Liver (tissue), 8 donors: ENCODE measurements at regions not wholly inside any gene's neighbourhood (a gene's known extent, or its start where the extent isn't known, plus 50 kb on each side); places are given as distances from the start of the nearest gene placed in this dataset.

Experiments
- DNase-seq: peaks from one replicate; pipeline ENCODE4 v3.0.0-alpha.2; 2017; ENCODE audit warnings: low spot score
- H3K27ac ChIP-seq, 2 donors: one replicate each; pipeline ENCODE4 v1.7.0; 2013; ENCODE audit warnings: inconsistent platforms in 2 of 2, low read length in 2 of 2, control low read depth in 1 of 2, low read depth in 1 of 2, mild to moderate bottlenecking in 1 of 2
- H3K27me3 ChIP-seq, 4 donors: one replicate each; pipeline versions ENCODE4 v1.6.1 to v1.7.0; 2013; ENCODE audit warnings: low read length in 3 of 4, inconsistent platforms in 1 of 4, mild to moderate bottlenecking in 1 of 4, moderate library complexity in 1 of 4; ENCODE audit not compliant: control insufficient read depth in 4 of 4, insufficient read depth in 4 of 4
- H3K36me3 ChIP-seq, 4 donors: one replicate each; pipeline versions ENCODE4 v1.6.1 to v1.7.0; 2013; ENCODE audit warnings: low read length in 3 of 4, mild to moderate bottlenecking in 3 of 4, low read depth in 1 of 4, moderate library complexity in 1 of 4; ENCODE audit not compliant: control insufficient read depth in 4 of 4, insufficient read depth in 3 of 4
- H3K4me1 ChIP-seq, 4 donors: one replicate each; pipeline versions ENCODE4 v1.6.1 to v1.7.0; 2013; ENCODE audit warnings: low read length in 3 of 4, mild to moderate bottlenecking in 3 of 4, moderate library complexity in 1 of 4; ENCODE audit not compliant: control insufficient read depth in 4 of 4, insufficient read depth in 4 of 4
- H3K4me3 ChIP-seq, 3 donors: one replicate each; pipeline versions ENCODE4 v1.6.1 to v1.7.0; 2013; ENCODE audit warnings: low read length in 3 of 3, control low read depth in 1 of 3, low read depth in 1 of 3, mild to moderate bottlenecking in 1 of 3
- H3K9ac ChIP-seq, 2 donors: one replicate each; pipeline ENCODE4 v1.7.0; 2013; ENCODE audit warnings: low read length in 2 of 2, mild to moderate bottlenecking in 2 of 2, moderate library complexity in 2 of 2, control low read depth in 1 of 2, low read depth in 1 of 2
- H3K9me3 ChIP-seq, 4 donors: one replicate each; pipeline versions ENCODE4 v1.6.1 to v1.7.0; 2013; ENCODE audit warnings: low read length in 3 of 4; ENCODE audit not compliant: control insufficient read depth in 4 of 4
- EGR1 ChIP-seq, 2 donors: IDR thresholded peaks; 2 replicates each; pipeline ENCODE4 v1.6.1; 2016 to 2018; ENCODE audit warnings: antibody characterized with exemption in 2 of 2, low read depth in 2 of 2
- FOXA1 ChIP-seq: IDR thresholded peaks from 2 replicates; pipeline ENCODE4 v1.6.1; 2016; ENCODE audit warnings: antibody characterized with exemption
- FOXA2 ChIP-seq: IDR thresholded peaks from 2 replicates; pipeline ENCODE4 v1.6.1; 2016; ENCODE audit warnings: antibody characterized with exemption
- GABPA ChIP-seq, 2 donors: IDR thresholded peaks in 1 of 2; conservative IDR thresholded peaks in 1 of 2; 2 replicates each; pipeline ENCODE4 v1.6.1; 2016; ENCODE audit warnings: antibody characterized with exemption in 2 of 2, mild to moderate bottlenecking in 1 of 2, moderate library complexity in 1 of 2
- HNF4A ChIP-seq, 2 donors: conservative IDR thresholded peaks; 2 replicates each; pipeline ENCODE4 v1.6.1; 2016; ENCODE audit warnings: antibody characterized with exemption in 2 of 2, mild to moderate bottlenecking in 2 of 2
- HNF4G ChIP-seq: IDR thresholded peaks from 2 replicates; pipeline ENCODE4 v1.6.1; 2016; ENCODE audit warnings: antibody characterized with exemption
- JUND ChIP-seq, 2 donors: IDR thresholded peaks; 2 replicates each; pipeline ENCODE4 v1.6.1; 2016; ENCODE audit warnings: antibody characterized with exemption in 2 of 2
- NR2F2 ChIP-seq: IDR thresholded peaks from 2 replicates; pipeline ENCODE4 v1.6.1; 2016; ENCODE audit warnings: antibody characterized with exemption
- RAD21 ChIP-seq, 2 donors: IDR thresholded peaks; 2 replicates each; pipeline ENCODE4 v1.6.1; 2016; ENCODE audit warnings: antibody characterized with exemption in 2 of 2, mild to moderate bottlenecking in 2 of 2
- REST ChIP-seq: IDR thresholded peaks from 2 replicates; pipeline ENCODE4 v1.6.1; 2016; ENCODE audit warnings: antibody characterized with exemption, mild to moderate bottlenecking
- RXRA ChIP-seq, 2 donors: IDR thresholded peaks; 2 replicates each; pipeline ENCODE4 v1.6.1; 2017 to 2018; ENCODE audit warnings: antibody characterized with exemption in 2 of 2, mild to moderate bottlenecking in 1 of 2
- SP1 ChIP-seq: IDR thresholded peaks from 2 replicates; pipeline ENCODE4 v1.6.1; 2018; ENCODE audit warnings: antibody characterized with exemption, mild to moderate bottlenecking
- TAF1 ChIP-seq: conservative IDR thresholded peaks from 2 replicates; pipeline ENCODE4 v1.6.1; 2016; ENCODE audit warnings: antibody characterized with exemption, mild to moderate bottlenecking
- WGBS: extraction: QIAGEN DNeasy Blood & Tissue Kit; methylation state at CpG from one replicate; pipeline ENCODE4 v1.1.7; 2013; 5-methylcytosine and 5-hydroxymethylcytosine counted together
- TF ChIP-seq, protein P1 (sequence below): IDR thresholded peaks from 2 replicates; pipeline ENCODE4 v1.6.1; 2016; ENCODE audit warnings: antibody characterized with exemption
- TF ChIP-seq, protein P2 (sequence below): IDR thresholded peaks from 2 replicates; pipeline ENCODE4 v1.6.1; 2016; ENCODE audit warnings: antibody characterized with exemption
- TF ChIP-seq, protein P3 (sequence below): fragments of 150-350 bp; IDR thresholded peaks from 2 replicates; pipeline ENCODE4 v1.5.1; 2017; ENCODE audit warnings: improper control_type of control experiment, low read depth, low read length; ENCODE audit not compliant: missing input control
- donor health status: healthy.
- donor health status: healthy.
- donor health status: healthy.
- donor health status: healthy.
- donor health status: healthy.

DNA sequence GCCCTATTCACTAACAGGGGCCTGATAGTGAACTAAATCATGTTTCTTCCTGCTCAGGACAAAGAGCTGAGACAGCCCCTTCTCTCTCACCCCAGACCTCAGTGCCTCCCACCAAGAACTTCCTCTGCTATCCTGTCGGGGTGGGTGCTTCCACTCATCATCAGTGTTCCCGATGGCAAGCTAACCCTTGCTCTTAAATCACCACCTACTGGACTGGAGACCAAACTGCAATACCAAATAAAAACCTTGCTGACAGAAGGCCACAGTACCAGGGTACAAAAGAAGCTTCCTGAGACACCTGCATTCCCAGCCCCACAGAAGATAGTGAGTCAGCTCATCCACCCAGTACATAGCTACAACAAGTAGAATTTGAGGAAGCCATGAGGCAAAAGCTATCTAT lies 799.5 kb downstream of the LTN1 start:
- H3K4me1 ChIP-seq: no peaks in the 10 kb centered on the region
- no peak overlapping the region for H3K27ac ChIP-seq
- no peak for DNase-seq
- no peak overlapping the region for H3K4me3 ChIP-seq
- no peaks in the 10 kb centered on the region for H3K36me3 ChIP-seq
- no peak for TF ChIP-seq REST
- no peak for TF ChIP-seq EGR1 (IDR thresholded peaks at IDR 0.05; ENCODE audit: low read depth in 2 of 2)
- TF ChIP-seq TAF1: no peak
- peak in 1 of 2 donors; percentile 35 for TF ChIP-seq RAD21 (IDR thresholded peaks at IDR 0.05)
- H3K9ac ChIP-seq: no peak overlapping the region
- WGBS: 42% methylated on average over 2 of the region's 2 CpGs
- H3K27me3 ChIP-seq: no peaks in the 10 kb centered on the region
- no peaks in the 10 kb centered on the region for H3K9me3 ChIP-seq

- no peak for DNase-seq
Observed at GRCh38 chr21:28186604-28187003, 806.1 kb downstream of the LTN1 start.

GRCh38 chr21:28181730-28182129 lies 810.9 kb downstream of the LTN1 start:
- Histone ChIP-seq H3K27me3 (no peaks in the 10 kb centered on the region), H3K27ac (no peak overlapping the region), H3K9me3 (peaks cover 0 to 7% (median 3%) of the 10 kb centered on the region in 4 donors), H3K4me1 (no peaks in the 10 kb centered on the region), H3K36me3 (no peaks in the 10 kb centered on the region), H3K9ac (no peak overlapping the region), H3K4me3 (no peak overlapping the region)
- DNase-seq: no peak
- WGBS: 64% methylated on average over 4 of the region's 4 CpGs
- TF ChIP-seq RXRA (IDR thresholded peaks at IDR 0.05): peak in 1 of 2 donors; percentile 31
- no peak for TF ChIP-seq GABPA (IDR thresholded peaks at IDR 0.05 in 1 of 2, conservative IDR thresholded peaks at IDR 0.05 in 1 of 2)
- TF ChIP-seq FOXA1: no peak
- TF ChIP-seq, protein P1, sequence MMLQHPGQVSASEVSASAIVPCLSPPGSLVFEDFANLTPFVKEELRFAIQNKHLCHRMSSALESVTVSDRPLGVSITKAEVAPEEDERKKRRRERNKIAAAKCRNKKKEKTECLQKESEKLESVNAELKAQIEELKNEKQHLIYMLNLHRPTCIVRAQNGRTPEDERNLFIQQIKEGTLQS: no peak
- TF ChIP-seq, protein P2, sequence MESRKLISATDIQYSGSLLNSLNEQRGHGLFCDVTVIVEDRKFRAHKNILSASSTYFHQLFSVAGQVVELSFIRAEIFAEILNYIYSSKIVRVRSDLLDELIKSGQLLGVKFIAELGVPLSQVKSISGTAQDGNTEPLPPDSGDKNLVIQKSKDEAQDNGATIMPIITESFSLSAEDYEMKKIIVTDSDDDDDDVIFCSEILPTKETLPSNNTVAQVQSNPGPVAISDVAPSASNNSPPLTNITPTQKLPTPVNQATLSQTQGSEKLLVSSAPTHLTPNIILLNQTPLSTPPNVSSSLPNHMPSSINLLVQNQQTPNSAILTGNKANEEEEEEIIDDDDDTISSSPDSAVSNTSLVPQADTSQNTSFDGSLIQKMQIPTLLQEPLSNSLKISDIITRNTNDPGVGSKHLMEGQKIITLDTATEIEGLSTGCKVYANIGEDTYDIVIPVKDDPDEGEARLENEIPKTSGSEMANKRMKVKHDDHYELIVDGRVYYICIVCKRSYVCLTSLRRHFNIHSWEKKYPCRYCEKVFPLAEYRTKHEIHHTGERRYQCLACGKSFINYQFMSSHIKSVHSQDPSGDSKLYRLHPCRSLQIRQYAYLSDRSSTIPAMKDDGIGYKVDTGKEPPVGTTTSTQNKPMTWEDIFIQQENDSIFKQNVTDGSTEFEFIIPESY: no peak
- no peak for TF ChIP-seq SP1
- TF ChIP-seq HNF4G: no peak
- peak; percentile 69 to 81 for TF ChIP-seq HNF4A (conservative IDR thresholded peaks at IDR 0.05)
- TF ChIP-seq FOXA2: no peak
- TF ChIP-seq, protein P3, sequence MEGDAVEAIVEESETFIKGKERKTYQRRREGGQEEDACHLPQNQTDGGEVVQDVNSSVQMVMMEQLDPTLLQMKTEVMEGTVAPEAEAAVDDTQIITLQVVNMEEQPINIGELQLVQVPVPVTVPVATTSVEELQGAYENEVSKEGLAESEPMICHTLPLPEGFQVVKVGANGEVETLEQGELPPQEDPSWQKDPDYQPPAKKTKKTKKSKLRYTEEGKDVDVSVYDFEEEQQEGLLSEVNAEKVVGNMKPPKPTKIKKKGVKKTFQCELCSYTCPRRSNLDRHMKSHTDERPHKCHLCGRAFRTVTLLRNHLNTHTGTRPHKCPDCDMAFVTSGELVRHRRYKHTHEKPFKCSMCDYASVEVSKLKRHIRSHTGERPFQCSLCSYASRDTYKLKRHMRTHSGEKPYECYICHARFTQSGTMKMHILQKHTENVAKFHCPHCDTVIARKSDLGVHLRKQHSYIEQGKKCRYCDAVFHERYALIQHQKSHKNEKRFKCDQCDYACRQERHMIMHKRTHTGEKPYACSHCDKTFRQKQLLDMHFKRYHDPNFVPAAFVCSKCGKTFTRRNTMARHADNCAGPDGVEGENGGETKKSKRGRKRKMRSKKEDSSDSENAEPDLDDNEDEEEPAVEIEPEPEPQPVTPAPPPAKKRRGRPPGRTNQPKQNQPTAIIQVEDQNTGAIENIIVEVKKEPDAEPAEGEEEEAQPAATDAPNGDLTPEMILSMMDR: no peak
- no peak for TF ChIP-seq NR2F2
- TF ChIP-seq JUND (IDR thresholded peaks at IDR 0.05): no peak
- no peak for TF ChIP-seq EGR1 (IDR thresholded peaks at IDR 0.05; ENCODE audit: low read depth in 2 of 2)

More at GRCh38 chr21:28186604-28187003, 806.1 kb downstream of the LTN1 start:
- TF ChIP-seq FOXA1: no peak
- no peak for TF ChIP-seq JUND (IDR thresholded peaks at IDR 0.05)
- TF ChIP-seq FOXA2: no peak
- TF ChIP-seq, protein P1: no peak
- TF ChIP-seq SP1: no peak
- TF ChIP-seq NR2F2: no peak
- TF ChIP-seq RAD21 (IDR thresholded peaks at IDR 0.05): no peak
- TF ChIP-seq EGR1 (IDR thresholded peaks at IDR 0.05; ENCODE audit: low read depth in 2 of 2): no peak
- H3K4me1 ChIP-seq: no peaks in the 10 kb centered on the region
- H3K27me3 ChIP-seq: no peaks in the 10 kb centered on the region
- H3K4me3 ChIP-seq: no peak overlapping the region
- no peak overlapping the region for H3K9ac ChIP-seq
- H3K27ac ChIP-seq: no peak overlapping the region
- no peaks in the 10 kb centered on the region for H3K36me3 ChIP-seq
- peaks cover 0 to 7% (median 3%) of the 10 kb centered on the region in 4 donors for H3K9me3 ChIP-seq
